Trophoblast cell (in vitro differentiated cells and primary cell): ENCODE measurements at regions not wholly inside any gene's neighbourhood (a gene's known extent, or its start where the extent isn't known, plus 50 kb on each side); places are given as distances from the start of the nearest gene placed in this dataset.
"Not testable (repeated sequence)": the region's sequence is repeated elsewhere in the genome, so short reads cannot be mapped to it uniquely, and the experiment has no call there.

Experiments used
- DNase-seq, 2 donors: peaks; one replicate each; pipeline ENCODE4 v3.0.0-alpha.2; 2016
- H2AFZ ChIP-seq: 2 replicates; pipeline ENCODE4 v1.6.1; 2013; ENCODE audit warnings: low read length, moderate library complexity, mild to moderate bottlenecking; ENCODE audit not compliant: insufficient read depth, poor library complexity
- H2AK5ac ChIP-seq: 2 replicates; pipeline ENCODE4 v1.6.1; 2013; ENCODE audit warnings: mild to moderate bottlenecking, low read length
- H2BK120ac ChIP-seq: 2 replicates; pipeline ENCODE4 v1.6.1; 2013; ENCODE audit warnings: low read length, mild to moderate bottlenecking, moderate library complexity; ENCODE audit not compliant: insufficient read depth, poor library complexity
- H2BK12ac ChIP-seq: 2 replicates; pipeline ENCODE4 v1.6.1; 2013; ENCODE audit warnings: mild to moderate bottlenecking, low read length, moderate library complexity
- H2BK5ac ChIP-seq: 2 replicates; pipeline ENCODE4 v1.6.1; 2013; ENCODE audit warnings: low read length, low read depth, moderate library complexity, mild to moderate bottlenecking; ENCODE audit not compliant: poor library complexity
- H3K14ac ChIP-seq: 2 replicates; pipeline ENCODE4 v1.6.1; 2013; ENCODE audit warnings: mild to moderate bottlenecking, low read length
- H3K18ac ChIP-seq: 2 replicates; pipeline ENCODE4 v1.6.1; 2013; ENCODE audit warnings: mild to moderate bottlenecking, low read length
- H3K23ac ChIP-seq: 2 replicates; pipeline ENCODE4 v1.6.1; 2013; ENCODE audit warnings: low read length
- H3K27ac ChIP-seq: 2 replicates; pipeline ENCODE4 v1.5.1; 2013; ENCODE audit warnings: low read depth, mild to moderate bottlenecking, inconsistent platforms, low read length, moderate library complexity
- H3K27me3 ChIP-seq: 2 replicates; pipeline ENCODE4 v1.6.1; 2013; ENCODE audit warnings: inconsistent platforms, mild to moderate bottlenecking, low read length, moderate library complexity; ENCODE audit not compliant: insufficient read depth
- H3K36me3 ChIP-seq, 2 experiments: 1 replicate in 1 of 2; 2 replicates in 1 of 2; pipeline ENCODE4 v1.6.1; 2013; ENCODE audit warnings: low read length in 2 of 2, mild to moderate bottlenecking in 2 of 2, moderate library complexity in 1 of 2; ENCODE audit not compliant: insufficient read depth in 2 of 2, control insufficient read depth in 1 of 2
- H3K4ac ChIP-seq: 2 replicates; pipeline ENCODE4 v1.6.1; 2013; ENCODE audit warnings: low read depth, mild to moderate bottlenecking, low read length, moderate library complexity
- H3K4me1 ChIP-seq, 2 experiments: 1 replicate in 1 of 2; 2 replicates in 1 of 2; pipeline ENCODE4 v1.6.1; 2013; ENCODE audit warnings: low read length in 2 of 2, mild to moderate bottlenecking in 2 of 2, moderate library complexity in 1 of 2; ENCODE audit not compliant: insufficient read depth in 2 of 2, control insufficient read depth in 1 of 2
- H3K4me2 ChIP-seq: 2 replicates; pipeline ENCODE4 v1.6.1; 2013; ENCODE audit warnings: inconsistent platforms, mild to moderate bottlenecking, low read length, moderate library complexity
- H3K4me3 ChIP-seq: 2 replicates; pipeline ENCODE4 v1.5.1; 2013; ENCODE audit warnings: mild to moderate bottlenecking, low read depth, low read length, inconsistent platforms
- H3K79me1 ChIP-seq: one replicate; pipeline ENCODE4 v1.6.1; 2013; ENCODE audit warnings: low read length
- H3K79me2 ChIP-seq: 2 replicates; pipeline ENCODE4 v1.6.1; 2013; ENCODE audit warnings: low read length, mild to moderate bottlenecking; ENCODE audit not compliant: control insufficient read depth, insufficient read depth, poor library complexity
- H3K9ac ChIP-seq: 2 replicates; pipeline ENCODE4 v1.6.1; 2013; ENCODE audit warnings: mild to moderate bottlenecking, low read length
- H3K9me3 ChIP-seq: 2 replicates; pipeline ENCODE4 v1.6.1; 2013; ENCODE audit warnings: low read depth, mild to moderate bottlenecking, control low read depth, inconsistent platforms, low read length; ENCODE audit not compliant: insufficient read depth
- H4K12ac ChIP-seq: 2 replicates; pipeline ENCODE4 v1.6.1; 2013; ENCODE audit warnings: low read depth, mild to moderate bottlenecking, low read length, moderate library complexity
- H4K8ac ChIP-seq: 2 replicates; pipeline ENCODE4 v1.6.1; 2013; ENCODE audit warnings: low read depth, mild to moderate bottlenecking, low read length, moderate library complexity
- H4K91ac ChIP-seq: one replicate; pipeline ENCODE4 v1.6.1; 2013; ENCODE audit warnings: low read depth, mild to moderate bottlenecking, low read length, moderate library complexity
- WGBS: extraction: QIAGEN DNeasy Blood & Tissue Kit; methylation state at CpG from one replicate; pipeline ENCODE4 v1.1.7; 2013; ENCODE audit warnings: missing lambda C conversion rate; ENCODE audit not compliant: insufficient read length, insufficient coverage; ENCODE audit errors: extremely low coverage; 5-methylcytosine and 5-hydroxymethylcytosine counted together

- not testable (repeated sequence) for H3K4me1 ChIP-seq, H2AK5ac ChIP-seq, H4K12ac ChIP-seq, H3K18ac ChIP-seq, H3K79me2 ChIP-seq, H3K9ac ChIP-seq, H3K79me1 ChIP-seq, H3K27me3 ChIP-seq, H2BK12ac ChIP-seq, H3K4me3 ChIP-seq, H2BK120ac ChIP-seq, H2BK5ac ChIP-seq, DNase-seq, H3K4ac ChIP-seq, H3K4me2 ChIP-seq, H3K27ac ChIP-seq, H3K23ac ChIP-seq, H2AFZ ChIP-seq, H4K91ac ChIP-seq, H3K36me3 ChIP-seq, H3K9me3 ChIP-seq, H3K14ac ChIP-seq, H4K8ac ChIP-seq
- WGBS = no CpG with 5 or more reads among the region's 8 CpGs
These were observed 251.7 kb upstream of the PODXL start for GRCh38 chr7:131808156-131808555.

DNA sequence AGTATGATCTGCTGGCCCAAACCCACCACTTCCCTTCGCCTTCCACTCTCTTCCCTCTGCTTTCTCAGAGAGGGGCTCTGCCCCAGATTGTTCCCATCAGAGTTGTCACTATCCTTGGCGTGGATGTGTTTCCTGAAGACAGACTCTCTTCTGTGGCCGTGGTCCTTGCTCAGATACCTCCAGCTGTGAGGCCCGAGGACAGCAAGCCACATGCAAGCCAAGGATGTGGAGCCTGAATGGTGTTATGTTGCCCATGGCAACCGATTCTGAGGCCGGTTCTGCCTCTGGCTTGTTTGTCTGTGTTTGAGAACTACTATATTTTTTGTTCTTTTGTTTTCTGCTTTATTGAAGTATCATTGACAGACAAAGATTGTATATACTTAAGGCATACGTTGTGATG, 247.4 kb upstream of the PODXL start:
- no peak overlapping the region for H3K27ac ChIP-seq
- H3K9ac ChIP-seq = no peak overlapping the region
- WGBS = no CpG with 5 or more reads among the region's 7 CpGs
- no peak overlapping the region for H2BK12ac ChIP-seq
- no peak overlapping the region for H2AK5ac ChIP-seq
- H3K14ac ChIP-seq = no peak overlapping the region
- H3K79me1 ChIP-seq = no peaks in the 10 kb centered on the region
- H2BK5ac ChIP-seq = no peak overlapping the region
- no peak overlapping the region for H4K8ac ChIP-seq
- H4K91ac ChIP-seq = no peak overlapping the region
- DNase-seq = no peak
- H3K4me3 ChIP-seq = no peak overlapping the region
- H3K36me3 ChIP-seq = no peaks in the 10 kb centered on the region
- no peak overlapping the region for H3K4me2 ChIP-seq
- no peak overlapping the region for H3K23ac ChIP-seq
- H3K4me1 ChIP-seq = no peaks in the 10 kb centered on the region
- no peak overlapping the region for H3K4ac ChIP-seq
- no peak overlapping the region for H3K18ac ChIP-seq
- H3K27me3 ChIP-seq = no peaks in the 10 kb centered on the region
- no peak overlapping the region for H2AFZ ChIP-seq
- no peaks in the 10 kb centered on the region for H3K9me3 ChIP-seq
- H2BK120ac ChIP-seq = no peak overlapping the region
- H3K79me2 ChIP-seq = no peaks in the 10 kb centered on the region
- H4K12ac ChIP-seq = no peak overlapping the region

DNA sequence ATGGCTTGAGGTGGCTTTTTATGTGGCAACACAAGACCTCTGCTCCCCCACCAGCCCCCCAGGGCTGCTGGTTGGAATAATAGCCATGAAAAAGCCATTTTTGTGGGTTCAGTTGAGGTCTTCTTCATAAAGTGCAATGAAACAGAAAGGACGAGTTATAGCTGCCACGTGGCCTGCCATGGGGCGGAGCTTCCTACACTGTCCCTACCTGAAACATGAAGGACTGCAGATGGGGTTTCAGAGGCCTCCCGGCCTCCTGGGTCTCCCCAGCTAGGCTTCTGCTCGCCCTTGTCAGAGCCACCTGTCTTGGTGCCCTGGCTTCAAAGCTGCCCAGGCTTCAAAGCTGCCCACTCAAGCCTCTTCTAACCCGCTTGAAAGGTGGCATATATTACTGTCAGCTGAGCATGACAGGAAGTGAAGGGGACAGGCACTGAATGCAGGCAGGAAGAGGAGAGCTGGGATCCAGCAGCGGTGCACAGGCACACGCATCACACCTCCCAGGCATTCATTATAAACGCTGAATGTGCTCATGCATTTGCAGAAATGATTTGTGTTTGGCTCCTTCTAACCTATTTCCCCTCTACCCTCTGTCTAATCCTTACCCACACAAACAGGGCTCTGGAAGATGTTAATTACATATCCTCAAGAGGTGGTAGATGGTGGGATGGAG, 245.9 kb upstream of the PODXL start:
- no peaks in the 10 kb centered on the region for H3K79me2 ChIP-seq
- no peaks in the 10 kb centered on the region for H3K9me3 ChIP-seq
- WGBS = no CpG with 5 or more reads among the region's 9 CpGs

GRCh38 chr7:131800531-131800930, 244.1 kb upstream of the PODXL start:
- Histone ChIP-seq H2AFZ (no peak overlapping the region), H3K23ac (no peak overlapping the region), H2BK12ac (no peak overlapping the region), H4K91ac (no peak overlapping the region), H3K27ac (no peak overlapping the region), H2AK5ac (no peak overlapping the region), H3K4ac (no peak overlapping the region), H3K4me1 (no peaks in the 10 kb centered on the region), H3K36me3 (no peaks in the 10 kb centered on the region), H3K79me1 (no peaks in the 10 kb centered on the region), H3K14ac (no peak overlapping the region), H3K9me3 (no peaks in the 10 kb centered on the region), H3K9ac (no peak overlapping the region), H2BK120ac (no peak overlapping the region), H2BK5ac (no peak overlapping the region), H3K4me2 (no peak overlapping the region), H4K12ac (no peak overlapping the region), H3K27me3 (no peaks in the 10 kb centered on the region), H3K79me2 (no peaks in the 10 kb centered on the region), H4K8ac (no peak overlapping the region), H3K4me3 (no peak overlapping the region), H3K18ac (no peak overlapping the region)
- DNase-seq = no peak
- no CpG with 5 or more reads among the region's 1 CpG for WGBS

More for the DNA sequence above, 245.9 kb upstream of the PODXL start:
- DNase-seq = no peak
- H3K4me3 ChIP-seq = no peak overlapping the region
- no peak overlapping the region for H4K91ac ChIP-seq
- H3K9ac ChIP-seq = no peak overlapping the region
- H2BK5ac ChIP-seq = no peak overlapping the region
- no peak overlapping the region for H2AK5ac ChIP-seq
- no peaks in the 10 kb centered on the region for H3K27me3 ChIP-seq
- H3K14ac ChIP-seq = no peak overlapping the region
- no peak overlapping the region for H3K27ac ChIP-seq
- no peak overlapping the region for H2BK120ac ChIP-seq
- no peaks in the 10 kb centered on the region for H3K36me3 ChIP-seq
- H3K79me1 ChIP-seq = no peaks in the 10 kb centered on the region
- H3K4ac ChIP-seq = no peak overlapping the region
- H2BK12ac ChIP-seq = no peak overlapping the region
- no peak overlapping the region for H3K18ac ChIP-seq
- H3K23ac ChIP-seq = no peak overlapping the region
- no peak overlapping the region for H2AFZ ChIP-seq
- no peaks in the 10 kb centered on the region for H3K4me1 ChIP-seq
- H4K12ac ChIP-seq = no peak overlapping the region
- H4K8ac ChIP-seq = no peak overlapping the region
- H3K4me2 ChIP-seq = no peak overlapping the region
